ENCODE measurements at regions not wholly inside any gene's neighbourhood (a gene's known extent, or its start where the extent isn't known, plus 50 kb on each side); places are given as distances from the start of the nearest gene placed in this dataset.

DNA sequence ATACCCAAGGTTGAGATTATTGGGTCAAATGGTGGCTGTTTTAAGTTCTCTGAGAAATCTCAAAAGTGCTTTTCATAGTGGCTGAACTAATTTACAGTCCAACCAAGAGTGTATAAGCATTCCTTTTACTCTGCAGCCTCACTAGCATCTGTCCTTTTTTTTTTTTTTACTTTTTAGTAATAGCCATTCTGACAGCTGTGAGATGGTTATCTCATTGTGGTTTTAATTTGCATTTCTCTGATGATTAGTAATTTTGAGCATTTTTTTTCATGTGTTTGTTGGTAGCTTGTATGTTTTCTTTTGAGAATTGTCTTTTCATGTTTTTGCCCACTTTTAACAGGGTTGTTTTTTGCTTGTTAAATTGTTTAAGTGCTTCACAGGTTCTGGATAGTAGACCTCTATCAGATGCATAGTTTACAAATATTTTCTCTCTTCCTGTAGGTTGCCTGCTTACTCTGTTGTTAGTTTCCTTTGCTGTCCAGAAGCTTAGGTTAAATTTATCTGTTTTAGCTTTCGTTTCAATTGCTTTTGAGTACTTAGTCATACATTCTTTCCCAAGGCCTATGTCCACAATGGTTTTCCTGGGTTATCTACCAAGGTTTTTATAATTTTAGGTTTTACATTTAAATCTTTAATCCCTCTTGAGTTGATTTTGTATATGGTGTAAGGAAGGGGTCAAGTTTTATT, 881.3 kb upstream of the SEL1L start:
- TF ChIP-seq, protein P1, sequence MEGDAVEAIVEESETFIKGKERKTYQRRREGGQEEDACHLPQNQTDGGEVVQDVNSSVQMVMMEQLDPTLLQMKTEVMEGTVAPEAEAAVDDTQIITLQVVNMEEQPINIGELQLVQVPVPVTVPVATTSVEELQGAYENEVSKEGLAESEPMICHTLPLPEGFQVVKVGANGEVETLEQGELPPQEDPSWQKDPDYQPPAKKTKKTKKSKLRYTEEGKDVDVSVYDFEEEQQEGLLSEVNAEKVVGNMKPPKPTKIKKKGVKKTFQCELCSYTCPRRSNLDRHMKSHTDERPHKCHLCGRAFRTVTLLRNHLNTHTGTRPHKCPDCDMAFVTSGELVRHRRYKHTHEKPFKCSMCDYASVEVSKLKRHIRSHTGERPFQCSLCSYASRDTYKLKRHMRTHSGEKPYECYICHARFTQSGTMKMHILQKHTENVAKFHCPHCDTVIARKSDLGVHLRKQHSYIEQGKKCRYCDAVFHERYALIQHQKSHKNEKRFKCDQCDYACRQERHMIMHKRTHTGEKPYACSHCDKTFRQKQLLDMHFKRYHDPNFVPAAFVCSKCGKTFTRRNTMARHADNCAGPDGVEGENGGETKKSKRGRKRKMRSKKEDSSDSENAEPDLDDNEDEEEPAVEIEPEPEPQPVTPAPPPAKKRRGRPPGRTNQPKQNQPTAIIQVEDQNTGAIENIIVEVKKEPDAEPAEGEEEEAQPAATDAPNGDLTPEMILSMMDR (IDR thresholded peaks at IDR 0.05; ENCODE audit: extremely low read depth in 1 of 2, insufficient read depth in 1 of 2, low read depth in 1 of 2, low read length in 2 of 2): no peak
- TF ChIP-seq MYC (IDR thresholded peaks at IDR 0.05; ENCODE audit: low read depth, low read length): no peak
- no peak for TF ChIP-seq POLR2A (IDR thresholded peaks at IDR 0.05; ENCODE audit: low read depth, low read length)
